ENCODE measurements at regions not wholly inside any gene's neighbourhood (a gene's known extent, or its start where the extent isn't known, plus 50 kb on each side); places are given as distances from the start of the nearest gene placed in this dataset.
"Not testable (repeated sequence)": the region's sequence is repeated elsewhere in the genome, so short reads cannot be mapped to it uniquely, and the experiment has no call there.

GRCh38 chr17:51347851-51348584 lies 87.7 kb downstream of the UTP18 start:
- Histone ChIP-seq H3K36me3 (ENCODE audit: insufficient read depth, low read length) (no peaks in the 10 kb centered on the region), H3K9me3 (ENCODE audit: low read length) (no peaks in the 10 kb centered on the region)

GRCh38 chr17:51351080-51351479 lies 90.7 kb downstream of the UTP18 start:
- peaks cover 26% of the 10 kb centered on the region for H3K27me3 ChIP-seq (ENCODE audit: insufficient read depth, low read length)
- no peaks in the 10 kb centered on the region for H3K9me3 ChIP-seq (ENCODE audit: low read length)
- no peak overlapping the region for H3K4me3 ChIP-seq (ENCODE audit: low read length)
- no peaks in the 10 kb centered on the region for H3K36me3 ChIP-seq (ENCODE audit: insufficient read depth, low read length)
- H2AFZ ChIP-seq (ENCODE audit: low read depth, low read length): no peak overlapping the region
- H3K4me1 ChIP-seq (ENCODE audit: insufficient read depth, low read length): no peaks in the 10 kb centered on the region

More at GRCh38 chr17:51347851-51348584, 87.7 kb downstream of the UTP18 start:
- Histone ChIP-seq H2AFZ (ENCODE audit: low read depth, low read length) (no peak overlapping the region), H3K27me3 (ENCODE audit: insufficient read depth, low read length) (peaks cover 17% of the 10 kb centered on the region), H3K4me1 (ENCODE audit: insufficient read depth, low read length) (no peaks in the 10 kb centered on the region), H3K4me3 (ENCODE audit: low read length) (no peak overlapping the region)

GRCh38 chr17:51351890-51352289 lies 91.5 kb downstream of the UTP18 start:
- Histone ChIP-seq H3K36me3 (ENCODE audit: insufficient read depth, low read length) (no peaks in the 10 kb centered on the region), H2AFZ (ENCODE audit: low read depth, low read length) (no peak overlapping the region), H3K9me3 (ENCODE audit: low read length) (no peaks in the 10 kb centered on the region), H3K27me3 (ENCODE audit: insufficient read depth, low read length) (peaks cover 26% of the 10 kb centered on the region), H3K4me3 (ENCODE audit: low read length) (no peak overlapping the region), H3K4me1 (ENCODE audit: insufficient read depth, low read length) (no peaks in the 10 kb centered on the region)

- Histone ChIP-seq H3K4me1 (ENCODE audit: insufficient read depth, low read length) (no peaks in the 10 kb centered on the region), H3K36me3 (ENCODE audit: insufficient read depth, low read length) (no peaks in the 10 kb centered on the region), H3K4me3 (ENCODE audit: low read length) (no peak overlapping the region), H2AFZ (ENCODE audit: low read depth, low read length) (no peak overlapping the region), H3K9me3 (ENCODE audit: low read length) (no peaks in the 10 kb centered on the region), H3K27me3 (ENCODE audit: insufficient read depth, low read length) (peaks cover 23% of the 10 kb centered on the region)
Observed at GRCh38 chr17:51352798-51353197, 92.5 kb downstream of the UTP18 start.

GRCh38 chr17:51353296-51353695 lies 93.0 kb downstream of the UTP18 start:
- no peaks in the 10 kb centered on the region for H3K9me3 ChIP-seq (ENCODE audit: low read length)
- H2AFZ ChIP-seq (ENCODE audit: low read depth, low read length): no peak overlapping the region
- peaks cover 23% of the 10 kb centered on the region for H3K27me3 ChIP-seq (ENCODE audit: insufficient read depth, low read length)
- no peak overlapping the region for H3K4me3 ChIP-seq (ENCODE audit: low read length)
- no peaks in the 10 kb centered on the region for H3K4me1 ChIP-seq (ENCODE audit: insufficient read depth, low read length)
- no peaks in the 10 kb centered on the region for H3K36me3 ChIP-seq (ENCODE audit: insufficient read depth, low read length)

GRCh38 chr17:51354936-51355335 lies 94.6 kb downstream of the UTP18 start:
- H3K36me3 ChIP-seq (ENCODE audit: insufficient read depth, low read length): no peaks in the 10 kb centered on the region
- no peak overlapping the region for H3K4me3 ChIP-seq (ENCODE audit: low read length)

GRCh38 chr17:51355441-51356410 lies 95.4 kb downstream of the UTP18 start:
- peaks cover 12% of the 10 kb centered on the region for H3K27me3 ChIP-seq (ENCODE audit: insufficient read depth, low read length)
- H3K4me3 ChIP-seq (ENCODE audit: low read length): no peak overlapping the region
- H3K36me3 ChIP-seq (ENCODE audit: insufficient read depth, low read length): no peaks in the 10 kb centered on the region
- H2AFZ ChIP-seq (ENCODE audit: low read depth, low read length): no peak overlapping the region
- no peaks in the 10 kb centered on the region for H3K9me3 ChIP-seq (ENCODE audit: low read length)
- no peaks in the 10 kb centered on the region for H3K4me1 ChIP-seq (ENCODE audit: insufficient read depth, low read length)

More at GRCh38 chr17:51354936-51355335, 94.6 kb downstream of the UTP18 start:
- Histone ChIP-seq H2AFZ (ENCODE audit: low read depth, low read length) (no peak overlapping the region), H3K27me3 (ENCODE audit: insufficient read depth, low read length) (peaks cover 17% of the 10 kb centered on the region), H3K9me3 (ENCODE audit: low read length) (no peaks in the 10 kb centered on the region), H3K4me1 (ENCODE audit: insufficient read depth, low read length) (no peaks in the 10 kb centered on the region)

- Histone ChIP-seq H2AFZ (ENCODE audit: low read depth, low read length) (no peak overlapping the region), H3K27me3 (ENCODE audit: insufficient read depth, low read length) (peaks cover 7% of the 10 kb centered on the region), H3K4me3 (ENCODE audit: low read length) (no peak overlapping the region)
Observed at GRCh38 chr17:51359055-51359454, 98.7 kb downstream of the UTP18 start.

GRCh38 chr17:51362811-51363585 lies 102.7 kb downstream of the UTP18 start:
- no peak overlapping the region for H2AFZ ChIP-seq (ENCODE audit: low read depth, low read length)
- H3K4me3 ChIP-seq (ENCODE audit: low read length): no peak overlapping the region
- peaks cover 16% of the 10 kb centered on the region for H3K4me1 ChIP-seq (ENCODE audit: insufficient read depth, low read length)
- peaks cover 5% of the 10 kb centered on the region for H3K9me3 ChIP-seq (ENCODE audit: low read length)
- no peaks in the 10 kb centered on the region for H3K36me3 ChIP-seq (ENCODE audit: insufficient read depth, low read length)
- H3K27me3 ChIP-seq (ENCODE audit: insufficient read depth, low read length): no peaks in the 10 kb centered on the region

More at GRCh38 chr17:51359055-51359454, 98.7 kb downstream of the UTP18 start:
- Histone ChIP-seq H3K9me3 (ENCODE audit: low read length) (no peaks in the 10 kb centered on the region), H3K36me3 (ENCODE audit: insufficient read depth, low read length) (no peaks in the 10 kb centered on the region), H3K4me1 (ENCODE audit: insufficient read depth, low read length) (peaks cover 16% of the 10 kb centered on the region)

GRCh38 chr17:51365090-51365489 lies 104.7 kb downstream of the UTP18 start:
- no peaks in the 10 kb centered on the region for H3K36me3 ChIP-seq (ENCODE audit: insufficient read depth, low read length)
- peaks cover 16% of the 10 kb centered on the region for H3K4me1 ChIP-seq (ENCODE audit: insufficient read depth, low read length)
- no peak overlapping the region for H2AFZ ChIP-seq (ENCODE audit: low read depth, low read length)
- no peaks in the 10 kb centered on the region for H3K27me3 ChIP-seq (ENCODE audit: insufficient read depth, low read length)
- peaks cover 5% of the 10 kb centered on the region for H3K9me3 ChIP-seq (ENCODE audit: low read length)
- no peak overlapping the region for H3K4me3 ChIP-seq (ENCODE audit: low read length)

- no peak overlapping the region for H2AFZ ChIP-seq (ENCODE audit: low read depth, low read length)
- no peaks in the 10 kb centered on the region for H3K36me3 ChIP-seq (ENCODE audit: insufficient read depth, low read length)
- peaks cover 5% of the 10 kb centered on the region for H3K9me3 ChIP-seq (ENCODE audit: low read length)
Observed at GRCh38 chr17:51366866-51367265, 106.5 kb downstream of the UTP18 start.

GRCh38 chr17:51367836-51368235 lies 107.5 kb downstream of the UTP18 start:
- not testable (repeated sequence) for H3K27me3 ChIP-seq (ENCODE audit: insufficient read depth, low read length); H3K9me3 ChIP-seq (ENCODE audit: low read length)

More at GRCh38 chr17:51366866-51367265, 106.5 kb downstream of the UTP18 start:
- Histone ChIP-seq H3K4me1 (ENCODE audit: insufficient read depth, low read length) (peaks cover 16% of the 10 kb centered on the region), H3K4me3 (ENCODE audit: low read length) (no peak overlapping the region), H3K27me3 (ENCODE audit: insufficient read depth, low read length) (no peaks in the 10 kb centered on the region)

More at GRCh38 chr17:51367836-51368235, 107.5 kb downstream of the UTP18 start:
- peaks cover 13% of the 10 kb centered on the region for H3K4me1 ChIP-seq (ENCODE audit: insufficient read depth, low read length)
- H3K36me3 ChIP-seq (ENCODE audit: insufficient read depth, low read length); H3K4me3 ChIP-seq (ENCODE audit: low read length); H2AFZ ChIP-seq (ENCODE audit: low read depth, low read length): not testable (repeated sequence)
